ENCODE measurements at regions not wholly inside any gene's neighbourhood (a gene's known extent, or its start where the extent isn't known, plus 50 kb on each side); places are given as distances from the start of the nearest gene placed in this dataset.

- DNase-seq (ENCODE audit: low read depth, low spot score), result no peak
- no peaks in the 10 kb centered on the region for H3K36me3 Mint-ChIP-seq (ENCODE audit: low read depth)
- H3K27ac Mint-ChIP-seq (ENCODE audit: unreplicated experiment), result no peak overlapping the region
- H3K4me1 Mint-ChIP-seq, result no peaks in the 10 kb centered on the region
- peaks cover 4% of the 10 kb centered on the region for H3K27me3 Mint-ChIP-seq (ENCODE audit: low read depth)
- no peak overlapping the region for H3K4me3 Mint-ChIP-seq
- H3K9me3 Mint-ChIP-seq, result peaks cover 5% of the 10 kb centered on the region
- no peak for TF ChIP-seq CTCF (conservative IDR thresholded peaks at IDR 0.05)
These were observed 288.4 kb upstream of the NCKAP5 start for GRCh38 chr2:133856678-133857077.

- Mint-ChIP-seq H3K27ac (ENCODE audit: unreplicated experiment) (no peak overlapping the region), H3K36me3 (ENCODE audit: low read depth) (no peaks in the 10 kb centered on the region), H3K4me3 (no peak overlapping the region), H3K27me3 (ENCODE audit: low read depth) (peaks cover 4% of the 10 kb centered on the region), H3K4me1 (no peaks in the 10 kb centered on the region), H3K9me3 (peaks cover 5% of the 10 kb centered on the region)
- no peak for TF ChIP-seq CTCF (conservative IDR thresholded peaks at IDR 0.05)
- DNase-seq (ENCODE audit: low read depth, low spot score), result no peak
These were observed 291.3 kb upstream of the NCKAP5 start for GRCh38 chr2:133859578-133859977.

GRCh38 chr2:133862400-133862977 lies 294.2 kb upstream of the NCKAP5 start:
- Mint-ChIP-seq H3K36me3 (ENCODE audit: low read depth) (no peaks in the 10 kb centered on the region), H3K4me1 (no peaks in the 10 kb centered on the region), H3K9me3 (peaks cover 5% of the 10 kb centered on the region), H3K27ac (ENCODE audit: unreplicated experiment) (no peak overlapping the region), H3K4me3 (no peak overlapping the region), H3K27me3 (ENCODE audit: low read depth) (peaks cover 4% of the 10 kb centered on the region)
- no peak for DNase-seq (ENCODE audit: low read depth, low spot score)
- no peak for TF ChIP-seq CTCF (conservative IDR thresholded peaks at IDR 0.05)

GRCh38 chr2:133863106-133863800 lies 295.0 kb upstream of the NCKAP5 start:
- Mint-ChIP-seq H3K4me3 (no peak overlapping the region), H3K36me3 (ENCODE audit: low read depth) (no peaks in the 10 kb centered on the region), H3K27me3 (ENCODE audit: low read depth) (no peaks in the 10 kb centered on the region), H3K4me1 (no peaks in the 10 kb centered on the region), H3K27ac (ENCODE audit: unreplicated experiment) (no peak overlapping the region), H3K9me3 (no peaks in the 10 kb centered on the region)
- no peak for DNase-seq (ENCODE audit: low read depth, low spot score)
- no peak for TF ChIP-seq CTCF (conservative IDR thresholded peaks at IDR 0.05)

- H3K4me3 Mint-ChIP-seq, result no peak overlapping the region
- peaks cover 5% of the 10 kb centered on the region for H3K9me3 Mint-ChIP-seq
- no peak overlapping the region for H3K27ac Mint-ChIP-seq (ENCODE audit: unreplicated experiment)
- no peak for TF ChIP-seq CTCF (conservative IDR thresholded peaks at IDR 0.05)
- no peaks in the 10 kb centered on the region for H3K27me3 Mint-ChIP-seq (ENCODE audit: low read depth)
- H3K4me1 Mint-ChIP-seq, result no peaks in the 10 kb centered on the region
- DNase-seq (ENCODE audit: low read depth, low spot score), result no peak
- no peaks in the 10 kb centered on the region for H3K36me3 Mint-ChIP-seq (ENCODE audit: low read depth)
These were observed 296.9 kb upstream of the NCKAP5 start for GRCh38 chr2:133865141-133865540.

All from neural crest cell (in vitro differentiated cells).